SK-N-SH treated with all-trans-retinoic acid at 6 μM for 48 hours (cell line): ENCODE measurements at regions not wholly inside any gene's neighbourhood (a gene's known extent, or its start where the extent isn't known, plus 50 kb on each side); places are given as distances from the start of the nearest gene placed in this dataset.

Source experiments
- ATAC-seq: fragments of 200-7000 bp; cut with Tn5 transposase; 3 replicates; pipeline ENCODE4 v1.9.1; 2020; ENCODE audit warnings: mild to moderate bottlenecking, moderate library complexity
- ARNTL ChIP-seq: fragments of 450-650 bp; formaldehyde crosslinking; IDR thresholded peaks from 2 replicates; pipeline ENCODE4 v1.5.0; 2020; ENCODE audit warnings: low read depth, mild to moderate bottlenecking, moderate library complexity, borderline replicate concordance
- CREB5 ChIP-seq: fragments of 250-450 bp; sonication (Bioruptor Pico); IDR thresholded peaks from 2 replicates; pipeline ENCODE4 v1.5.1; 2020; ENCODE audit warnings: low read depth, mild to moderate bottlenecking, moderate library complexity
- CSRNP3 ChIP-seq: fragments of 250-450 bp; sonication (Bioruptor Pico); IDR thresholded peaks from 2 replicates; pipeline ENCODE4 v1.5.1; 2021; ENCODE audit warnings: mild to moderate bottlenecking, moderate library complexity
- ESRRG ChIP-seq: fragments of 250-450 bp; sonication (Bioruptor Pico); IDR thresholded peaks from 2 replicates; pipeline ENCODE4 v1.6.1; 2021; ENCODE audit warnings: mild to moderate bottlenecking
- GLIS3 ChIP-seq: fragments of 250-450 bp; sonication (Bioruptor Pico); IDR thresholded peaks from 2 replicates; pipeline ENCODE4 v1.5.0; 2020; ENCODE audit warnings: mild to moderate bottlenecking, moderate library complexity
- OSR1 ChIP-seq: fragments of 250-450 bp; sonication (Bioruptor Pico); IDR thresholded peaks from 2 replicates; pipeline ENCODE4 v1.8.0; 2022; ENCODE audit warnings: moderate library complexity, mild to moderate bottlenecking, inconsistent platforms
- PATZ1 ChIP-seq: fragments of 250-450 bp; sonication (Bioruptor Pico); IDR thresholded peaks from 2 replicates; pipeline ENCODE4 v1.8.0; 2020; ENCODE audit warnings: mild to moderate bottlenecking, moderate library complexity, borderline replicate concordance
- POU6F1 ChIP-seq: fragments of 250-450 bp; sonication (Bioruptor Pico); IDR thresholded peaks from 2 replicates; pipeline ENCODE4 v1.8.0; 2021; ENCODE audit warnings: low read depth, mild to moderate bottlenecking, moderate library complexity, borderline replicate concordance
- PPARA ChIP-seq: fragments of 250-450 bp; sonication (Bioruptor Pico); IDR thresholded peaks from 2 replicates; pipeline ENCODE4 v1.5.0; 2020; ENCODE audit warnings: mild to moderate bottlenecking, borderline replicate concordance
- RARB ChIP-seq: fragments of 250-450 bp; sonication (Bioruptor Pico); IDR thresholded peaks from 2 replicates; pipeline ENCODE4 v1.8.0; 2021; ENCODE audit warnings: mild to moderate bottlenecking, moderate library complexity
- SNAI2 ChIP-seq: fragments of 250-450 bp; sonication (Bioruptor Pico); IDR thresholded peaks from 2 replicates; pipeline ENCODE4 v1.5.0; 2020; ENCODE audit warnings: mild to moderate bottlenecking, moderate library complexity
- TCF4 ChIP-seq: fragments of 250-450 bp; sonication (Bioruptor Pico); IDR thresholded peaks from 2 replicates; pipeline ENCODE4 v1.8.0; 2021; ENCODE audit warnings: mild to moderate bottlenecking, moderate library complexity, borderline replicate concordance
- TSHZ2 ChIP-seq: fragments of 250-450 bp; sonication (Bioruptor Pico); IDR thresholded peaks from 2 replicates; pipeline ENCODE4 v1.5.0; 2020; ENCODE audit warnings: mild to moderate bottlenecking, moderate library complexity
- ZC3H10 ChIP-seq: fragments of 250-450 bp; sonication (Bioruptor Pico); IDR thresholded peaks from 2 replicates; pipeline ENCODE4 v1.5.1; 2021; ENCODE audit warnings: mild to moderate bottlenecking, moderate library complexity
- ZFP30 ChIP-seq: fragments of 450-650 bp; formaldehyde crosslinking; IDR thresholded peaks from 2 replicates; pipeline ENCODE4 v1.5.0; 2022; ENCODE audit warnings: mild to moderate bottlenecking, moderate library complexity
- ZNF70 ChIP-seq: fragments of 450-650 bp; formaldehyde crosslinking; IDR thresholded peaks from 2 replicates; pipeline ENCODE4 v1.5.0; 2020; ENCODE audit warnings: mild to moderate bottlenecking, moderate library complexity
- ZNF8 ChIP-seq: fragments of 450-650 bp; formaldehyde crosslinking; IDR thresholded peaks from 2 replicates; pipeline ENCODE4 v1.5.0; 2020; ENCODE audit warnings: mild to moderate bottlenecking, moderate library complexity

- TF ChIP-seq OSR1 (CRISPR knock-in tag) (no peak), ESRRG (CRISPR knock-in tag) (no peak), PATZ1 (CRISPR knock-in tag) (no peak), TCF4 (CRISPR knock-in tag) (no peak), RARB (CRISPR knock-in tag) (no peak), PPARA (CRISPR knock-in tag) (no peak), ARNTL (CRISPR knock-in tag) (no peak), ZFP30 (no peak), GLIS3 (CRISPR knock-in tag) (no peak), ZNF70 (CRISPR knock-in tag) (no peak), POU6F1 (CRISPR knock-in tag) (no peak)
Measured at GRCh38 chr9:27851858-27852257, 278.6 kb upstream of the C9orf72 start (continued).

- ATAC-seq = no peak
- TF ChIP-seq CSRNP3 (CRISPR knock-in tag) (no peak), TCF4 (CRISPR knock-in tag) (no peak), TSHZ2 (no peak), SNAI2 (CRISPR knock-in tag) (no peak), ESRRG (CRISPR knock-in tag) (no peak), PPARA (CRISPR knock-in tag) (no peak)
Measured at GRCh38 chr9:27853529-27853928, 280.2 kb upstream of the C9orf72 start.

- TF ChIP-seq RARB (CRISPR knock-in tag) = no peak
- TF ChIP-seq ZFP30 = no peak
- no peak for TF ChIP-seq ZC3H10 (CRISPR knock-in tag)
- no peak for TF ChIP-seq TCF4 (CRISPR knock-in tag)
- TF ChIP-seq PATZ1 (CRISPR knock-in tag) = no peak
- TF ChIP-seq CSRNP3 (CRISPR knock-in tag) = no peak
- no peak for TF ChIP-seq POU6F1 (CRISPR knock-in tag)
- no peak for TF ChIP-seq PPARA (CRISPR knock-in tag)
- TF ChIP-seq GLIS3 (CRISPR knock-in tag) = no peak
- no peak for TF ChIP-seq CREB5 (CRISPR knock-in tag)
- TF ChIP-seq SNAI2 (CRISPR knock-in tag) = no peak
- TF ChIP-seq ZNF8 (CRISPR knock-in tag) = no peak
- no peak for TF ChIP-seq ZNF70 (CRISPR knock-in tag)
- TF ChIP-seq, all 23 proteins: peak for 0
- ATAC-seq = no peak
Measured at GRCh38 chr9:27856054-27856453, 282.8 kb upstream of the C9orf72 start.
